Body of pancreas (tissue), 4 donors: ENCODE measurements at regions not wholly inside any gene's neighbourhood (a gene's known extent, or its start where the extent isn't known, plus 50 kb on each side); places are given as distances from the start of the nearest gene placed in this dataset.

Experiments
- ATAC-seq: fragments of 150-250 bp; one replicate; pipeline ENCODE4 v1.9.1; 2016
- DNase-seq, 4 donors: peaks; one replicate each; pipeline ENCODE4 v3.0.0-alpha.2; 2019
- H3K27ac ChIP-seq, 4 donors: fragments of 200-600 bp; sonication (generic); 1 replicate in 3 of 4; 2 replicates in 1 of 4; pipeline versions ENCODE4 v1.5.1 to v1.6.1; 2016 to 2019; ENCODE audit warnings: mild to moderate bottlenecking in 1 of 4, mixed read lengths in 1 of 4, moderate library complexity in 1 of 4
- H3K27me3 ChIP-seq, 2 donors: fragments of 200-600 bp; sonication (generic); one replicate each; pipeline ENCODE4 v1.6.0; 2016; ENCODE audit warnings: mild to moderate bottlenecking in 1 of 2
- H3K36me3 ChIP-seq, 2 donors: fragments of 200-600 bp; sonication (generic); replicated peaks in 1 of 2; 2 replicates each; pipeline ENCODE4 v1.5.1; 2016; ENCODE audit warnings: low read depth in 2 of 2; ENCODE audit not compliant: insufficient read depth in 1 of 2
- H3K4me1 ChIP-seq: fragments of 200-600 bp; sonication (generic); one replicate; pipeline ENCODE4 v1.6.0; 2016
- H3K4me3 ChIP-seq, 2 donors: fragments of 200-600 bp; sonication (generic); 1 replicate in 1 of 2; 2 replicates in 1 of 2; pipeline ENCODE4 v1.5.1; 2016 to 2019
- H3K9me3 ChIP-seq, 3 donors: fragments of 200-600 bp; sonication (generic); 1 replicate in 2 of 3; 2 replicates in 1 of 3; pipeline ENCODE4 v1.5.1; 2016
- POLR2A ChIP-seq, 3 donors: fragments of 450-650 bp; IDR thresholded peaks; one replicate each; pipeline ENCODE4 v1.6.1; 2016; ENCODE audit warnings: antibody characterized with exemption in 3 of 3, mild to moderate bottlenecking in 2 of 3
- WGBS, 2 donors: methylation state at CpG; one replicate each; pipeline ENCODE4 v1.1.5; 2017; 5-methylcytosine and 5-hydroxymethylcytosine counted together
- intact Hi-C: fragments of 100-400 bp; cut with DNase I; formaldehyde crosslinking; loops from one replicate; pipeline ENCODE4 v1.15.1; 2023
- TF ChIP-seq, protein P1 (sequence below), 7 experiments: fragments of 450-650 bp in 4 of 7; fragments of 200-600 bp in 3 of 7; sonication (generic) in 3 of 7; IDR thresholded peaks; one replicate each; pipeline ENCODE4 v1.5.1; 2016 to 2019; ENCODE audit warnings: antibody characterized with exemption in 7 of 7

DNA sequence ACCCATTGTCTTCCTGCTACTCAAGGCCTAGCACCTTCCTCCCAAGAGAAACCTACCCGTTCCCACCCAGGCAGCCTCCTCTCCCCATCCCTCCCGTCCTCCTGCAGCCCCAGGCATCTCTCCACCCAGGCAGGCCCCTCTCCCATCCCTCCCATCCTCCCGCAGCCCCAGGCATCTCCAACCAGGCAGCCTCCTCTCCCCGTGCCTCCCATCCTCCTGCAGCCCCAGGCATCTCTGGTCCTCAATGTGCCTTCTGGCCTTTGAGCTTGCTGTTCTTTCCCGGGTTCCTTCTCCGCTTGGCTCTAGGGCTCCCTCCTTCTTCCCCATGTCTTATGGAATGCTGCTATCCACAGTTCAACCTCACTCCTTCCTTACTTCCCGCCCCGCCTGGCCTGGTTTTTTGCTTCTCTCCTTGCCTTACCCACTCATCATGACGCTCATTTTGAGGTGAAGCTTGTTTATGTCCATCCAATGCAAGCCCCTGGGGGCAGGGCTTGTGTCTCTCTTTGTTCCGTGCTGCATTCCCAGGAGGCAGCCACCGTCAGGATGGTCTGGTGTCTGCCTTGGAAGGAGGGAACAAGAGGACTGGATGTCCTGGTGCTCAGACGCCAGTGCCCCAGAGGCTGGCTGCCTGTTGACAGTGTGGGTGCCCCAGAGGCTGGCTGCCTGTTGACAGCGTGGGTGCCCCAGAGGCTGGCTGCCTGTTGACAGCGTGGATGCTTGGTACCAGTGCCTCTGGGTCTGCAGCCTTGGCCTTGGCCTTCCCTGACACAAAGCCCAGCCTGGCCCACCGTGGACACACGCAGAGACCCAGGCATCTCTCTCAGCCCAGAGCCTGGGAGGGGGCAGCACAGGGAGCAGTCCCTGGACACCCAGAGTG is 815.7 kb downstream of the BRD1 start:
- Histone ChIP-seq H3K27ac (no peak overlapping the region), H3K9me3 (no peaks in the 10 kb centered on the region), H3K4me3 (no peak overlapping the region), H3K36me3 (no peaks in the 10 kb centered on the region), H3K27me3 (no peaks in the 10 kb centered on the region), H3K4me1 (no peaks in the 10 kb centered on the region)
- ATAC-seq (no peak), DNase-seq (no peak)
- intact Hi-C loops, result no loop called here
- TF ChIP-seq, protein P1, sequence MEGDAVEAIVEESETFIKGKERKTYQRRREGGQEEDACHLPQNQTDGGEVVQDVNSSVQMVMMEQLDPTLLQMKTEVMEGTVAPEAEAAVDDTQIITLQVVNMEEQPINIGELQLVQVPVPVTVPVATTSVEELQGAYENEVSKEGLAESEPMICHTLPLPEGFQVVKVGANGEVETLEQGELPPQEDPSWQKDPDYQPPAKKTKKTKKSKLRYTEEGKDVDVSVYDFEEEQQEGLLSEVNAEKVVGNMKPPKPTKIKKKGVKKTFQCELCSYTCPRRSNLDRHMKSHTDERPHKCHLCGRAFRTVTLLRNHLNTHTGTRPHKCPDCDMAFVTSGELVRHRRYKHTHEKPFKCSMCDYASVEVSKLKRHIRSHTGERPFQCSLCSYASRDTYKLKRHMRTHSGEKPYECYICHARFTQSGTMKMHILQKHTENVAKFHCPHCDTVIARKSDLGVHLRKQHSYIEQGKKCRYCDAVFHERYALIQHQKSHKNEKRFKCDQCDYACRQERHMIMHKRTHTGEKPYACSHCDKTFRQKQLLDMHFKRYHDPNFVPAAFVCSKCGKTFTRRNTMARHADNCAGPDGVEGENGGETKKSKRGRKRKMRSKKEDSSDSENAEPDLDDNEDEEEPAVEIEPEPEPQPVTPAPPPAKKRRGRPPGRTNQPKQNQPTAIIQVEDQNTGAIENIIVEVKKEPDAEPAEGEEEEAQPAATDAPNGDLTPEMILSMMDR (IDR thresholded peaks at IDR 0.05), result no peak
- no peak for TF ChIP-seq POLR2A (IDR thresholded peaks at IDR 0.05)
- WGBS, 2 donors, result 46 to 48% methylated on average over 12 to 16 of the region's 16 CpGs

DNA sequence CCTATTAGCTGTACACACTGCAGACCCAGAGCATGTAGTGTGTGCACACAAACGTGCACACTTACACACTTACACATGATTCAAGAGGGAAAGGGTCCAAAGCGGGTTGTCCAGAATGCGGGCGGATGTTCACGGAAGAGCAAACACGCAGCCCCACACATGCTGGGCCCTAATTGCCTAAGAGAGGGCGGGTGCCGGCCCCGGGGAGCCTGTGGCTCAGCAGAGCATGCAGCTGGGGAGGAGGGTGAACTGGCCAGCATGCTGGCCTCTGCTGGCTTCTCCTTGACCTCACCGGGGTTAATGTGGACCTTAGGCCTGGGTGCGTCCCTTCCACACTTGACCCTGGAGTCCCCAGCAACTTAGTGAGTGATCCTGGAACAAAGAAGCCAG is 816.3 kb downstream of the BRD1 start:
- Histone ChIP-seq H3K9me3 (no peaks in the 10 kb centered on the region), H3K36me3 (no peaks in the 10 kb centered on the region), H3K4me1 (no peaks in the 10 kb centered on the region), H3K27ac (no peak overlapping the region), H3K27me3 (no peaks in the 10 kb centered on the region), H3K4me3 (no peak overlapping the region)
- intact Hi-C loops, result no loop called here
- TF ChIP-seq POLR2A (IDR thresholded peaks at IDR 0.05), result no peak
- TF ChIP-seq, protein P1 (IDR thresholded peaks at IDR 0.05), result no peak
- ATAC-seq (no peak), DNase-seq (peak in 1 of 4 donors; percentile 5)
- WGBS, 2 donors, result 48 to 51% methylated on average over 9 to 11 of the region's 11 CpGs

DNA sequence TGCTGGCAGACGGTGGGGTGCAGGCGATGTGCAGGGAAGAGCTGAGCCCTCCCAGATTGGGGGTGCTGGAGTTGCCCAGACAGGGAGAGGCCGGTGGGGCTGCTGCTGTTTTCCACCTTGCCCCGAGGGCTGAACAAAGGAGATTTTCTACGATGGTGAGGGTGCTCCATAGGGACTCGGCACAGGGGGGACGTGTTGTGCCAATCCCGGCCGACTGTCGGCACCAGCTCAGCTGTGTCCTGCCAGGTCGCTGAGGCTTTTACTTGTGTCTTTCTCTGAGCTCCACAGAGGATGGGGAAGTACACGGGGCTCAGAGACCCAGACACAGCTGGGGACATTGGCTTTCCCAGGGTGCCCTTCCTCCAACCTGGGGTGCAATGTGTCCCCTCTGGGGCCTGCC is 816.8 kb downstream of the BRD1 start:
- no peaks in the 10 kb centered on the region for H3K9me3 ChIP-seq
- ATAC-seq (no peak), DNase-seq (peak in 1 of 4 donors; percentile 3)
- H3K4me1 ChIP-seq, result no peaks in the 10 kb centered on the region
- no peak overlapping the region for H3K27ac ChIP-seq
- H3K36me3 ChIP-seq, result no peaks in the 10 kb centered on the region
- H3K4me3 ChIP-seq, result no peak overlapping the region
- WGBS, 2 donors, result 57% methylated on average over 12 of the region's 12 CpGs; no CpG with 5 or more reads in 1 of the 2 donors
- intact Hi-C loops, result no loop called here
- no peak for TF ChIP-seq POLR2A (IDR thresholded peaks at IDR 0.05)
- TF ChIP-seq, protein P1 (IDR thresholded peaks at IDR 0.05), result no peak
- no peaks in the 10 kb centered on the region for H3K27me3 ChIP-seq

DNA sequence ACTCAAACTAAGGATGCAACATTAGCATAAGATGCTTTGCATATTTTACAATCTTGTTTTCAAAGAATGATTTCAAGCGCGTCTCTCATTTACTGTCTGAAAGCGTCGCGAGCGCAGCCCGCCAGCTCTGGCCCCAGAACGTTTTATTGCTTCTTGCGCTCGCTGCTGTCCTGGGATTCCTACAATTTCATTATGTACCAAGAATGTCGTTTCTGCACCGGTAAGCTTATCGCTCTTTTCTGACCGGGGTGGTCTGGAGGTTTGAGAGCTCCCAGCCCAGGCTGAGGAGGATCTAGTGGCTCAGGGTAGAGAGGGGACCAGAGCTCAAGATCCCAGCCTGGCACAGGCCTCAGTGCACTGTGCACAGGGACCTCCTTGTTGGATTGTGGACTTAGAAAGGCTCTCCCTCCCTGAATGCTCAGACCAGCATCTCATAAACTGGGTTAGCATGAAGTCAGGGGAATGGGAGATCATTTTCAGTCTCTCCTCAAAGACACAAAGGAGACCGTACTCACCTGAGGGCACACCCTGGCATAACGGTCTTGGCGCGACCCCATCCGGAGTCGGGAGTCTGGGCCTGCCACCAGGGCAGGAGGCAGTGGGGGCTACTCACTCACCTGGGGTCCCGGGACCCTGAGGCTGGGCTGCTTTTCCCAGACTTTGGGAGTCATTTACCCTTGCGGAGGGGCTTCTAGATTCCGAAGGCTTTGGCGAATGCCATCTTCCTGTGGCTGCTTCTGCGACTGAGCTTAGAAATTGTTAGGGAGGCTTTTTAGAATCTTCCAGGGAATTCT is 817.4 kb downstream of the BRD1 start:
- DNase-seq (peak in 1 of 4 donors; percentile 2), ATAC-seq (no peak)
- Histone ChIP-seq H3K36me3 (no peaks in the 10 kb centered on the region), H3K27me3 (no peaks in the 10 kb centered on the region), H3K9me3 (no peaks in the 10 kb centered on the region), H3K4me1 (no peaks in the 10 kb centered on the region), H3K4me3 (no peak overlapping the region), H3K27ac (no peak overlapping the region)
- 75 to 78% methylated on average over 23 to 25 of the region's 25 CpGs for whole genome bisulfite sequencing, 2 donors
- TF ChIP-seq, protein P1 (IDR thresholded peaks at IDR 0.05), result no peak
- TF ChIP-seq POLR2A (IDR thresholded peaks at IDR 0.05), result no peak
- intact Hi-C loops, result no loop called here
